ENCODE measurements at regions not wholly inside any gene's neighbourhood (a gene's known extent, or its start where the extent isn't known, plus 50 kb on each side); places are given as distances from the start of the nearest gene placed in this dataset.

DNA sequence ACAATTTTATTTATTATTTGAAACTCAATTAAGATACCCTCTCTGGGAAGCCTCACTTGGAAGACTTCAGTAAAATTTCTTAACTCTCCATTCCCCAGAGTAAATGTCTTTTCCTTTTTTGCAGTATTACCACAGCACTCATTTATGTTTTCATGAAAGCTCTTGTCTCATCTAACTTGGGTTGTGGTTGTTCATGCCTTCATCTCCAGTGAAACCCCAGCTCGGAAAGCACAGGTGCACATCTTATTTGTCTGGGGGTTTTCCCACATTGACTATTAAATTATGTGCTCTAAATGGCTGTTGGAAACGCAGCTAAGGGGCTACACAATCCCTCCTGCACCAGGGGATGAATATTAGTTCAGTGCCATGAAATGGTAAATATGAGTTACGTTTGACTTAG is 954.2 kb upstream of the RAG2 start:
- no peak for DNase-seq (ENCODE audit: low read depth in 1 of 2, low spot score in 1 of 2)

DNA sequence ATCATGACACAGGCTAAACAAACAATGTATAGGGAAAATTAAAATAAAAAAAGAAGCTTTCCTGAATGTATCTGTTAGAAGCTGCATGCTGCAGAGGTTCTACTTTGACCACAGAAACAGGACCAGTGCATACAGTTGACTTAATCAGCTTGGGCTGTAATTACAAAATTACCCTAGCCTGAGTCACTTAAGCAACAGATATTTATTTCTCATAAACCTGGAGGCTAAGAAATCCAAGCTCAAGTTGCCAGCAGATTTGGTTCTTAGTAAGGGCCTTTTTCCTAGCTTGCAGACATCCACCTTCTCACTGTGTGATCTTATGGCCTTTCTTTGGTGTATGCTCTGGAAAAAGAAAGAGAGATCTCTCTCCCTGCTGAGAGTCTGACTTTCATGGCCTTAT is 946.5 kb upstream of the RAG2 start:
- DNase-seq (ENCODE audit: low read depth in 1 of 2, low spot score in 1 of 2): no peak

DNA sequence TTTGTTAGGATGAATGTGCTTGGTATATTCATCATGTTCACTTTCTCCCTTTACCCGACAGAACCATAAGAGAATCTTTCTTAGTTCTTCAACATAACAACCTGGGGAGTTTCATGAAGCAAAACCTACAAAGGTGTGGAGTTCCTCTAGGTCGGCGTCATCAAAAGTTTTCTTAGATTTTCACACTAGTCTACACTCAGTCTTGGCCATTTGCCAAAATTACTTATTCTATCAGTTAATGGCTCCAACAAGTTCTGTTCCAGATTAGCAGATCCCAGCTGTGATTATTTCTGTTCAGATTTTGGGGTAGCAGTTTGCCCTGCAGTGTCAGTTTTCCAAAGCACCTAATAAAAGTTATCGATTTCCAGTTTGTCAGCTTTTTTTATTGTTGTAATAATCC is 935.8 kb upstream of the RAG2 start:
- no peak for DNase-seq (ENCODE audit: low read depth in 1 of 2, low spot score in 1 of 2)

DNA sequence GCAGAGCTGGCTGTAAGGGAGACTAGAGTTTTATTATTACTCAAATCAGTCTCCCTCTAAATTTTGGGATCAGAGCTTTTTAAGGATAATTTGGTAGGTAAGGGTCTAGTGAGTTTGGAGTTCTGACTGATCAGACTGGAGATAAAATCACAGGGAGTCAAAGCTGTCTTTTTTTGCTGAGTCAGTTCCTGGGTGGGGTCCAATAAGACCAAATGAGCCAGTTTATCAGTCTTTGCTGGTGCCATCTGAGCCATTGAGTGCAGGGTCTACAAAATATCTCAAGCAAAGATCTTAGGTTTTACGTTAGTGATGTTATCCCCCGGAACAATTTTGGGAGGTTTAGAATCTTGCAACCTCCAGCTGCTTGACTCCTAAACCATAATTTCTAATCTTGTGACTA is 935.1 kb upstream of the RAG2 start:
- DNase-seq (ENCODE audit: low read depth in 1 of 2, low spot score in 1 of 2): no peak

DNA sequence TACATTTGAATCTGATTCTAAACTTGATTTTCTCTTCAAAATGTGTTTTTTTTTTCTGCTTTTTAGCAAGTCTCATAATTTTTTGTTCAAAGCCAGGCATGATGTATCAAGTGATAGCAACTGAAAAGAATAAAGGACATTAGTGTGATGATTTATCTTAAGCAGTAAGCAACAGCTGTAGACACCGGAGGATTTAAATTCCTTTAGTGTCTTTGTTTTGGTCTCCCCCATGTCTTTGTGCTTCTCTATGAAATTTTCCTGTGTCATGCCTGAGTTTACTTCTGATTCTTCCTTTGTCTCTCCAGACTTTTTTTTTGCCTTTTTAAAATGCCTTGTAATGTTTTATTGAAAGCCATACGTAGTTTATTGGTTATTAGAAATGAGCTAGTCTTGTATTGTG is 934.2 kb upstream of the RAG2 start:
- DNase-seq (ENCODE audit: low read depth in 1 of 2, low spot score in 1 of 2): no peak

DNA sequence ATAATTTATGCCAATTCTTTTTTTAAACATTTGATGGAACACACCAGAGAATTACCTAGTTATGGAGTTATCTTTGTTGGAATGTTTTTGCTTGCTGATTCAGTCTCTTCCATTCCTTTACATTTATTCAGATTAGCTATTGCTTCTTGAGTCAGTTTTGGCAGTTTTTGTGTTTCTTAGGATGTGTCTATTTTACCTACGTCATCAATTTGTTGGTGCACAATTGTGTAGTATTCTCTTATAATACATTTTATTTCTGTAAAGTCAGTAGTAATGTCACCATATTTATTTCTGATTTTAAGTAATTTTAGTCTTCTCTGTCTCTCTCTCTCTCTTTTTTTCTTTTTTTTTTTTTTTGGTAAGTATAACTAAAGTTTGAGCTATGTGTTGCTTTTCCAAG is 929.5 kb upstream of the RAG2 start:
- DNase-seq (ENCODE audit: low read depth in 1 of 2, low spot score in 1 of 2): no peak

DNA sequence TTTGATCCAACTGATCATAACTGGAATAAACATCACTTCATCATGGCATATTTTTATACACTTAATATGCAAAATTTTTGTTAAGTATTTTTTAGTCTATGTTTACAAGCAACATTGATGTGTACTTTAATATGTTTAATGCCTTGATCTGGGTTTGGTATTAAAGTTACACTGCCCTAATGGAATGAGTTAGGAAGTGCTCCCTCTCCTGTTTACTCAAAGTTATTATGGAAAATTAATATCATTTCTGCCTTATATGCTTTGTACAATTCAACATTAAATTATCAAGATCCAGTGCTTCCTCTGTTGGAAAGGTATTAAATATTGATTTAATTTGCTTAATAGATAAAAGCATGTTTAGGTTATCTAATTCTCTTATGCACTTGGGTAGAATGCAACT is 927.3 kb upstream of the RAG2 start:
- DNase-seq (ENCODE audit: low read depth in 1 of 2, low spot score in 1 of 2): no peak

DNA sequence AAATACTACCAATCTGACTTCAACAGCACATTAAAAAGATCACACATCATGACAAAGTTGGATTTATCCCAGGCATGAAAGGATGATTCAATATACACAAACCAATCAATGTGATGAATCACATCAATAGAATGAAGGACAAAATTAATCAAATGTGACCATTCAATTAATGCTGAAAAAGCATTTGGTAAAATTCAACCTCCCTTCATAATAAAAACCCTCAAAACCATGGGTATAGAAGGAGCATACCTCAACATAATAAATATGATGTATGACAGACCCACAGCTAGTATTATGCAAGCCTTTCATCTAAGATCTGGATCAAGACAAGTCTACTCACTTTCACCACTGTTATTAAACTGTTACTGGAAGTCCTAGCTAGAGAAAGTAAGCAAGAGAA is 921.7 kb upstream of the RAG2 start:
- no peak for DNase-seq (ENCODE audit: low read depth in 1 of 2, low spot score in 1 of 2)

DNA sequence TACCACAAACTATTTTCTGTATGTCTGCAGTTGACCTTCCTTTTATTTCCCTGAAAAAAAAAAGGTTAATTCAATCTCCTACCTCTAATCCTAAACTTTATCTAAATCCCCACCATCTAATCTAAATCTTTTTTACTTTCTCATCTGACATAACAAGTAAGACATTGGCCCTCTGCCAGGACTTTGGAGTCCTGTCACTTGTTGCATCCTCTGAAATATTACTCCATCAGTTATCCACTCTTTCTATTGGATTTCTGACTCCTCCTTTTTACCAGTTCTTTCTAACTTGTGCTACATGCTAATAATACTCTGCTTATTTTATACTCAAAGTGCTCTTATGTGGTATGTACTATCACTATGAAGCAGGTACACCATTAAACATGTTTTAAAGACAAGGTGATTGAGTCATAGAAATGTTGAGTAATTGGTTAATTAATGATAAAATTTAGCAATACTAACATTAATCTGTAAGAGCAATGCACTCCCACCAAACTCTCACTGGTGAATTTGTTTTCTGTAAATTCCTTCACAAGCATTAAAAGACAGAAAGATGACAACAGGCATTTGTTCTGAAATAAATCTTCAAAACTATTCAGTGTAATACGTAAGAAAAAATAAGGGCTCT is 914.2 kb upstream of the RAG2 start:
- no peak for DNase-seq (ENCODE audit: low read depth in 1 of 2, low spot score in 1 of 2)

DNA sequence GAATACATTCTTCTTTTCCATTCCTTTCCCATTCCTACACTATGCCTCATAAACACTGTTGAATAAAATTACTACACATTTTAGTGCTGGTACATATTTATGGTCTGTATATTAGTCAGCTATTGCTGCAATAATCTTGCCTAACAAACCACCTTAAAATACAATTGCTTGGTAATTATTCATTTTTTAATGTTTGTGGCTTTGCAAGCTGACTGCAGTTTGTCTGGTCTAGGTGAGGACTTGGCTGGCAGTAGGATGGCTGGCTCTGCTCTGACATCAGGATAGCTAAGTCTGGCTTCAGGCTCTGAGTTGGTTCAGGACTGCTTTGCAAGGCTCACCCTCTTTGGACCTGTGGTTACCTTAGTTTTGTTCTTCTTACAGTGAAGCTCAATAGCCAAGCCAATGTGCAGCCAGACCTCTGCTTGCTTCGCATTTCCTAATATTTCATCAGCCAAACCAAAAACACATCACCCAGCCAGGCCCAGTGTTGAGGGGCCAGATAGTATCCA is 913.4 kb upstream of the RAG2 start:
- no peak for DNase-seq (ENCODE audit: low read depth in 1 of 2, low spot score in 1 of 2)

DNA sequence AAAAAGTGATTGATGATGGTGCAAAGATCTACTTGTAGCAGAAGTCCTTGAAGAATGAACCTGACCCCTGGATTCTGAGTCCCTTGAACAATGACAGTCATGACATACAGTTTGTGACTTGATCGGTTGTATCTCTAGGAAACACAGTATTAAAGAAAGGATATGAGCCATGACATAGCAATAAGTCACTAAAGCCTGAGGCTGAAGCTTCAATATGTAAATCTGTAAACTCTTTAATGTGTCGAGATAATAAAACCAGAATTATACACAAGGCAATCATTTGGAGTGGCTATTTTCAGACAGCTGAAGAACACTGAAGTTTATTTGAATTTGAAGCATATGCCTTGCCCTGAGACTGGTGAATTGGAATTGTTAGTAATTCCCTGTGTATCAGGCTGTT is 911.5 kb upstream of the RAG2 start:
- no peak for DNase-seq (ENCODE audit: low read depth in 1 of 2, low spot score in 1 of 2)

DNA sequence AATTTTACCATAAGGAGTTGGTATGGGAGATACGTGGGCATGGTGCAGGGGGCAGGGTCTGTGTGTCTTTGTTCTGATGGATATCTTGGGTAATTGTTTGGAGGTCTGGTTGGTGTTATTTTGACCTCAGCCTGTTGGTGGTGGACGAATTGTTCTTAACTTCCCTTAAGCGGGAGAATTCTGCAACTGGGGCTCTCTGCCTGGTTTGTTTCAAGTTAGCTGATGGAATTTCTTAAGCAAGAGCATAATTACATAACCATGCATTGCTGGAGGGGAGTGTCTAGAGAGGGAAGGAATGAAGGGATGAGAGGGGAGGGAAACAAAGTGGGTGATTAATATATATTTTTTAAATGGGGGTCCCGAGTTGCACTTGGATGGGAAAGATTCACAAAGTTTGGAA is 908.5 kb upstream of the RAG2 start:
- DNase-seq (ENCODE audit: low read depth in 1 of 2, low spot score in 1 of 2): no peak

DNA sequence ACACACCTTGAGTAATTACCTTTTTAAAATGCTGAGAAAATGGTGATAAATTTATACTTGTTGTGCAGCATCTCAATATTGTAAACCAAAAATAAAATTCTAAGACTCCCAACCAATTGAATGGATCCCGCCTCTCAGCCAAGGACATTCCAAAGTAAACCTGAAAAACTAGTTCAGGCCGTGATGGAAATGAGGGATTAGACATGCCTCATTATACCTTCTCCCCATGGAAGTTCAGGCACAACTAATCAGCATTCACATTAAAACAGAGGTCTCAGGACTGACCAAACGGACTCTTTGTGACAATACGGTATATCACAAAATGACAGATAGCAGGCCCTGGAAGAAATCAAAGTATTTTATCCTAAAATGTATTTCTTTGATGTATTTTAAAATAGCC is 907.4 kb upstream of the RAG2 start:
- no peak for DNase-seq (ENCODE audit: low read depth in 1 of 2, low spot score in 1 of 2)

DNA sequence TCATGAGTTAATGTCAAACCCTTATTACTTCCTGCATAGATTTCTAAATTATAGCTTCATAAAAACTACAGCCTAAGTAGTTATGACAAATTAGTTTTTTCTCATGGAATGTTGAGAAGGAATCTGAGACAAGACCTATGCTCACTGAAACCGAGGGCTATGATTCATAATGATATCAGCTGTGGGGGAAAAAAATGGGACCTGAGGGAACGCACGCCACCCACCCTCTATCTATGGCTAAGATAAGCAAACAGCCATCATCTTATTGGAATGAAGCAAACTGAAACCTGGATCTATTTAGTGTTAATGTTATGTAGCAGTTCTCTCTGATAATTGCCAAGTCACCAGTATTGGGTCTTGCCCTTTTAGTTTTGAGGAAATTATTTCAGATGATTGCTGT is 906.9 kb upstream of the RAG2 start:
- DNase-seq (ENCODE audit: low read depth in 1 of 2, low spot score in 1 of 2): no peak

DNA sequence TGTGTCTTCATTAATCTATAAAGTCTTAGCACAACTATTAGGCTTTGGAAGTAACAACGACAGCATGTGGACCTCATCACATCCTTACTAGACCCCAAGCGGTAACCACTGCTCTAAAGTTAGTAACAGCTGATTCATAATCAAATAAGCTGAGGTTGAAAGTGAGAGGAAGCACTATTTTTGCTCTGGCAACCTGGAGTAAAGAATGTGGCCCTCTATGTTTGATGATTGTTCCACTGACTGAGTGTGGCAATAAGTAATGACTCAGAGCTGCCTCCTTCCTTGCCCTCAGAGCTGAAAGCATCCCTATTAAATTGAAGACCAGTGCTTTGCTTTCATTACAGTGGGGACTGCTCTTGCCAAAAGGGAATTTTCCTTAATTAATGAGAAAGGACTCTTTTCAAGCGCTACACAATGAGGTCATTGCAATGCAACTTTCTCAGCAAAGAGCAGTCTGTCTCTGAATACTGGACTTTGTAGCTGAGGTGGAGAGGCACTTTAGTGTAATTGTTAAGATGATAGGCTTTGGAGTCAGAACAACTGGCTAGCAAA is 906.1 kb upstream of the RAG2 start:
- DNase-seq (ENCODE audit: low read depth in 1 of 2, low spot score in 1 of 2): no peak

DNA sequence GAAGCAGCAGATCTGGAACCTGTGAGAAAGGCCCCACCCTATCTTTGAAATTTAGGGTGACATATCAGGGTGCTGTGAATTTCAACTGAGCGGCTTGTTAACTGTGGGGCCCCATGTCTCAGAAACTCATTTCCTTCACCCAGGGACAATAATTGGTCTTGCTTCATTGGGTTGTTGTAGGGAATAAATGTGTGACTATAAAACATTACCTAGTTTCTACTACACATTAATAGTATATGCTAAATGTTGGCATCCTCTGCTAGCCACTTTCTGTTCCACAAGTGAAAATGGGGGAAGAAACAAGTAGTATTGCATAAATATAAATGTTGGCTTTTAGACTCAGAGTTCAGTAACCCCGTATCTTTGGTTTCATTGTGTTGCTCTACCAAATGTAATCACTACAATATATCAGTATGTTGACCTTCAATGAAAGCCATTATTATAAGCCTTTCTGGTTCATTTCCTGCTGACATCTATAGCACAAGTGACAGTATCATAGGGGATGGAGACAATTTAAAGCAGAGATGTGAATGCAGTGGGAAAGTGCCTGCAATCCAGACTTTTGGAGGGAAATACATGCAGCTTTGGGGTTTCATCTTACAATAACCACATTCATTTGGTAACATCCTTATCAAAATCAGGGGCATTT is 905.5 kb upstream of the RAG2 start:
- no peak for DNase-seq (ENCODE audit: low read depth in 1 of 2, low spot score in 1 of 2)

DNA sequence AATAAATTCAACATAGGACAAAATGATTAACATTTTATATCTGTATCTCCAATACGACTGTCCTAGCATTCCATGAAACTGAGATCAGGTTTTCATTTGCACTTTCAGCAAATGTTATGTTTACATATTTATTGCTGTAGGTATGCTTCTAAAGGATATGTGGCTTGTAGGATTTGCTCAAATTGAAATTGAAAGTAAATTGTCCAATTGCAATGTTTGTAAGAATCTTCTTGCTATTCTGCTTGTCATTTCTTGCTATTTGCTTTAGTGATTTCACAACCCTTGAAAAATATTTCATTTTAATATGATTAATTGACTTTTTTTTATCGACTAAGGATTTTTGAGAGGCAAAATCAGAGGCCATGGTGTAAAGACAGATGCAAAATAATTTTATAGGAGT is 904.2 kb upstream of the RAG2 start:
- no peak for DNase-seq (ENCODE audit: low read depth in 1 of 2, low spot score in 1 of 2)

DNA sequence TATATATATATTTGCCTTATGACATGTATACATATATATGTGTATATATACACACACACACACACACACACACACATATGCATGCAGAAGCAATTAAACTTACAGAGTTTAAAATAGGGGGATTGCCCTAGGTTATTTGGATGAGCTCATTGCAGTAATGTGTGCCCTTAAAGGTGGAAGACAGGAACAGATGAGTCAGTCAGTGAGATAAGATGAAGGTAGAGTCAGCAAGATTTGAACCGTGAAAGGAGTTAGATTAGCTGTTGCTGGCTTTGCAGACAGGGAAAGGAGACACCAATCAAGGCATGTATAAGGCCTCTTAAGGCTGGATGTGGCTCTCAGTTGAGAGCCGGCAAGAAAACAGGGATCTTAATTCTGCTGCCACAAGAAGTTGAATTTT is 902.4 kb upstream of the RAG2 start:
- DNase-seq (ENCODE audit: low read depth in 1 of 2, low spot score in 1 of 2): no peak

DNA sequence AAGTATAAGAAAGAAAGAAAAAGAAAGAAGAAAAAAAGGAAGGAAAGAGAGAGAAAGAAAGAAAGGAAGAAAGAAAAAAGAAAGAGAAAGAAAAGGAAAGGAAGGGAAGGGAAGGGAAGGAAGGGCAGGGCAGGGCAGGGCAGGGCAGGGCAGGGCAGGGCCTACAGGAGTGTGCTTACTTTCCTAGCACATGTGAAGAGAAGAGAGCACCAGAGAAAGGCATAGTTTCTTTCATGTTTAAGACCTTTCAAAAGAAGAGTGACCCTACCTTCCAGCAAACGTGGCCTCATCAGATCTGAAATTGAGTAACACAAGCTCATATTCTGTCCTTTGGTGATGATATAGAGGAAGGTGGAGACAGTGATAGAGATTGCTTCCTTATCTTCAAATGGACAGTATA is 899.3 kb upstream of the RAG2 start:
- no peak for DNase-seq (ENCODE audit: low read depth in 1 of 2, low spot score in 1 of 2)

DNA sequence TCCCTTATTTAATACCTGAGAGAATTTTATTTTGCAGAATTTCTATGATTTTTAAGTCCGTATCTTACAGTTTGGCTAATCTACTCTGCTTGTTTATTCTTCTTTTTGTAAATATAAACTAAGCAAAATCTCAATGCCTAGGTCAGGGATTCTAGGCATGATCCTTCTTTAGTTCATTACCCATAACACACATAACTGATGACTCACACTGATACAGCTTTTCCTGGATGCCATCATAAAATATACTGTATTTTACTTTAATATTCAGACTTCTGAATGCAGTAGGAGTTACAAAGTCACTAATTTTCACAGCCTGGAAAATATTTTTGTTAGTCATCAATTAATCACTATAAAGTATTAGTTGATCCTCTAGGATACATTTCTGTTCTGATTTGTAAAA is 898.2 kb upstream of the RAG2 start:
- DNase-seq (ENCODE audit: low read depth in 1 of 2, low spot score in 1 of 2): no peak

DNA sequence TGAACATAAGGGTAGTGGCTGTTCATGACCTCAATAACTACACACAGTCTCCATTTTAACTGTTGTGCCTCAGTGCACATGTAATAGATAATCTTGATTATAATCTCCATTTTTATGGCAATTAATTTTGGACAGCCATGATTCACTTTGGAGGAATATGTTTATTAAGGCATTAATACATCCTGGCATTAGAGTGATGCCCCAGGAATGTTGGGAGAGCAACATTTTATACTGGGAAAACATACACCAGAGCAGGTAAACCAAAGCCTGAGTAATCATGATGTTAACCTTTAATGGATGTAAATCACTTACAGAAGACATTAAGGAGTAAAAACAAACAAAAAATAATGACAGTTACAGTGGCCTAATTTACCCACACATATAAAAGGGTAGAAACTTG is 886.3 kb upstream of the RAG2 start:
- DNase-seq (ENCODE audit: low read depth in 1 of 2, low spot score in 1 of 2): no peak

DNA sequence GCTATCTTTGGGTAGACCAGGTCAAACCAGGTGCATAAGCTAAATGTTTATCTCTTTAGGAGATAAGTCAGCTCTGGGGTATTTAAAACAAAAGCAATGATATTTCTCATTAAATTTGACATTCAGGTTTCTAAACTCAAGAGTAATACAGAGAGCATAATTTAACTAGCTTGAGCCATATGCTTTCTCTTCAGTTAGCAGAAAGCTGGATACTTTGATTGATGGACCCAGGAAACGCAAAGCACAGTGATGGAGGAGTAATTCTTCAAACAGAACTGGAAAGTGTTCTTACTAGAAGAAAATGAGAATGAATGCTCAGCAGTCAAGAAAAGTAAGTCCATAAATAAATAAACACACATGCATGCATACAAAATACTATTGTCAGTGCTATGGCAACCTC is 885.7 kb upstream of the RAG2 start:
- DNase-seq (ENCODE audit: low read depth in 1 of 2, low spot score in 1 of 2): no peak

DNA sequence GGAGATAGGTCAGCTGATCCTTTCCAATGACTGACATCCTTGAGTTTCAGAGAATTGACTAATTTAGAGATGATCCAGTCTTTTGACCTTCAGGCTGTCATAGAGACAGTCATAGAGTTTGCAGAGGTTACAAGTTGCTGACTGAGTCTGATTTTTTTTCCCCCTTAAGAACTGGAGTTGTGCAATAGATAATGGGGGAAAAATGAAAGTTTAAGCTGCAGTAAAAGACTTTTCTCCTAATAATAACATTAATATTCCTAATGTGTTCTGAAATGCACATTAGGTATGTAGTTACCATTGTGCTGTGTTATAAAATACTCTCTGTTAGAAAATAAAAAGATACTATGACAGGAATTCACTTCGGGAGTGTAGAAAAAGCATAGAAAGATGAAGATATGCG is 876.9 kb upstream of the RAG2 start:
- no peak for DNase-seq (ENCODE audit: low read depth in 1 of 2, low spot score in 1 of 2)

All from stimulated activated CD4-positive, alpha-beta T cell treated with anti-CD3 and anti-CD28 coated beads, Interleukin-15, amount 100 ng/mL, for 1 hour (primary cell).